K562 (cell line): ENCODE measurements at regions not wholly inside any gene's neighbourhood (a gene's known extent, or its start where the extent isn't known, plus 50 kb on each side); places are given as distances from the start of the nearest gene placed in this dataset.

Source experiments
- CREB3 ChIP-seq: fragments of 450-650 bp; conservative IDR thresholded peaks from 2 replicates; pipeline ENCODE4 v1.6.1; 2016; ENCODE audit warnings: missing genetic modification characterization, low read depth, mild to moderate bottlenecking, missing compliant biosample characterization, moderate library complexity
- CTCF ChIP-seq, 3 experiments: IDR thresholded peaks in 2 of 3; conservative IDR thresholded peaks in 1 of 3; 2 replicates each; pipeline ENCODE4 v1.5.1; 2011 to 2012; ENCODE audit warnings: low read length in 3 of 3, mild to moderate bottlenecking in 3 of 3, control low read depth in 2 of 3, improper control_type of control experiment in 1 of 3, inconsistent platforms in 1 of 3, low read depth in 1 of 3, mixed read lengths in 1 of 3, moderate library complexity in 1 of 3; ENCODE audit not compliant: insufficient read depth in 2 of 3
- ESRRA ChIP-seq: fragments of 450-650 bp; IDR thresholded peaks from 2 replicates; pipeline ENCODE4 v1.6.1; 2014; ENCODE audit warnings: low read depth, mild to moderate bottlenecking, moderate library complexity, borderline replicate concordance
- ETS2 ChIP-seq: IDR thresholded peaks from 2 replicates; pipeline ENCODE4 v1.6.1; 2016; ENCODE audit warnings: borderline replicate concordance, missing genetic modification characterization, mild to moderate bottlenecking, moderate library complexity, missing compliant biosample characterization; ENCODE audit not compliant: poor library complexity, severe bottlenecking
- FOXM1 ChIP-seq, 2 experiments: fragments of 450-650 bp in 1 of 2; sonication (generic) in 1 of 2; formaldehyde crosslinking in 1 of 2; IDR thresholded peaks; 2 replicates each; pipeline versions ENCODE4 v1.6.1 to v1.9.0; 2017 to 2022; ENCODE audit warnings: low read depth in 2 of 2, mild to moderate bottlenecking in 2 of 2, missing genetic modification reagents in 1 of 2, moderate library complexity in 1 of 2
- HCFC1 ChIP-seq: IDR thresholded peaks from 2 replicates; pipeline ENCODE4 v1.6.1; 2012; ENCODE audit warnings: low read depth, low read length, improper control_type of control experiment
- KLF10 ChIP-seq: fragments of 250-450 bp; sonication (Bioruptor Pico); IDR thresholded peaks from 2 replicates; pipeline ENCODE4 v1.6.1; 2021; ENCODE audit warnings: matching md5 sums
- MTA2 ChIP-seq: fragments of 450-650 bp; IDR thresholded peaks from 2 replicates; pipeline ENCODE4 v1.6.1; 2016; ENCODE audit warnings: low read depth
- MTA3 ChIP-seq: fragments of 450-650 bp; formaldehyde crosslinking; IDR thresholded peaks from 2 replicates; pipeline ENCODE4 v1.6.1; 2017; ENCODE audit warnings: mild to moderate bottlenecking, borderline replicate concordance
- PHF20 ChIP-seq: fragments of 450-650 bp; IDR thresholded peaks from 2 replicates; pipeline ENCODE4 v1.6.1; 2018; ENCODE audit not compliant: partially characterized antibody
- RBFOX2 ChIP-seq: fragments of 200-400 bp; formaldehyde crosslinking; IDR thresholded peaks from 2 replicates; pipeline ENCODE4 v1.6.1; 2017; ENCODE audit warnings: low read depth, mild to moderate bottlenecking, low read length, moderate library complexity
- TBP ChIP-seq: optimal IDR thresholded peaks from 2 replicates; pipeline ENCODE3; 2011; ENCODE audit warnings: low read depth, low read length, improper control_type of control experiment
- ZNF830 ChIP-seq: fragments of 250-450 bp; sonication (Bioruptor Pico); IDR thresholded peaks from 2 replicates; pipeline ENCODE4 v1.5.0; 2021; ENCODE audit warnings: mild to moderate bottlenecking
- ZSCAN29 ChIP-seq: fragments of 450-650 bp; IDR thresholded peaks from 2 replicates; pipeline ENCODE4 v1.6.1; 2017

GRCh38 chr18:78237864-78238263 is 741.8 kb upstream of the SALL3 start:
- TF ChIP-seq ETS2 (tag), result no peak
- TF ChIP-seq MTA3, result no peak
- TF ChIP-seq KLF10 (CRISPR knock-in tag), result no peak
- TF ChIP-seq CREB3 (tag), result no peak
- TF ChIP-seq ESRRA, result no peak
- no peak for TF ChIP-seq RBFOX2
- TF ChIP-seq ZSCAN29, result no peak
- TF ChIP-seq FOXM1 (IDR thresholded peaks at IDR 0.05; ENCODE audit: low read depth), result no peak
- TF ChIP-seq FOXM1 (CRISPR knock-in tag; IDR thresholded peaks at IDR 0.05; ENCODE audit: low read depth), result no peak
- no peak for TF ChIP-seq ZNF830
- no peak for TF ChIP-seq TBP
- no peak for TF ChIP-seq MTA2
- TF ChIP-seq CTCF (IDR thresholded peaks at IDR 0.05 in 2 of 3, conservative IDR thresholded peaks at IDR 0.05 in 1 of 3; ENCODE audit: insufficient read depth in 2 of 3, low read depth in 1 of 3, low read length in 3 of 3), result no peak
- no peak for TF ChIP-seq PHF20
- TF ChIP-seq HCFC1, result no peak
